ENCODE measurements at regions not wholly inside any gene's neighbourhood (a gene's known extent, or its start where the extent isn't known, plus 50 kb on each side); places are given as distances from the start of the nearest gene placed in this dataset.

- H3K4me3 ChIP-seq (ENCODE audit: control extremely low read depth in 1 of 5, extremely low read depth in 1 of 5, insufficient read depth in 1 of 5, low read depth in 2 of 5, low read length in 4 of 5) = no peak overlapping the region
- peaks cover 0 to 3% of the 10 kb centered on the region in 2 experiments for H3K36me3 ChIP-seq (replicated peaks in 1 of 2; ENCODE audit: control extremely low read depth in 1 of 2, control insufficient read depth in 1 of 2, extremely low read depth in 1 of 2, insufficient read depth in 2 of 2, low read length in 1 of 2)
- peaks cover 0 to 9% (median 0%) of the 10 kb centered on the region in 3 donors for H3K9me3 ChIP-seq (ENCODE audit: control extremely low read depth in 1 of 3, control insufficient read depth in 2 of 3, insufficient read depth in 1 of 3, low read length in 2 of 3)
- Mint-ChIP-seq H3K9me3 (ENCODE audit: insufficient read depth) (no peaks in the 10 kb centered on the region), H3K4me3 (peak overlapping the region; percentile 64), H3K4me1 (peaks cover 25% of the 10 kb centered on the region), H3K27me3 (no peaks in the 10 kb centered on the region), H3K27ac (peak overlapping the region; percentile 93)
- ChIA-PET CTCF (interaction anchor here (1.2 kb wide), 1 partner anchor 42 kb away, joined by 6 read pairs; no protein-coding TSS in a partner anchor), POLR2A (interaction anchor here (1.1 kb wide), 1 partner anchor 364 kb away, joined by 3 read pairs; the partner anchor contains the start of gene BRCA2)
- H3K9ac ChIP-seq (ENCODE audit: low read length) = no peak overlapping the region
- H4K20me1 ChIP-seq (ENCODE audit: control insufficient read depth, insufficient read depth, low read length, poor library complexity, severe bottlenecking) = no peaks in the 10 kb centered on the region
- TF ChIP-seq EZH2 (IDR thresholded peaks at IDR 0.05; ENCODE audit: borderline replicate concordance, insufficient read depth, low read depth, low read length, poor library complexity, severe bottlenecking) = no peak
- TF ChIP-seq, protein P1, sequence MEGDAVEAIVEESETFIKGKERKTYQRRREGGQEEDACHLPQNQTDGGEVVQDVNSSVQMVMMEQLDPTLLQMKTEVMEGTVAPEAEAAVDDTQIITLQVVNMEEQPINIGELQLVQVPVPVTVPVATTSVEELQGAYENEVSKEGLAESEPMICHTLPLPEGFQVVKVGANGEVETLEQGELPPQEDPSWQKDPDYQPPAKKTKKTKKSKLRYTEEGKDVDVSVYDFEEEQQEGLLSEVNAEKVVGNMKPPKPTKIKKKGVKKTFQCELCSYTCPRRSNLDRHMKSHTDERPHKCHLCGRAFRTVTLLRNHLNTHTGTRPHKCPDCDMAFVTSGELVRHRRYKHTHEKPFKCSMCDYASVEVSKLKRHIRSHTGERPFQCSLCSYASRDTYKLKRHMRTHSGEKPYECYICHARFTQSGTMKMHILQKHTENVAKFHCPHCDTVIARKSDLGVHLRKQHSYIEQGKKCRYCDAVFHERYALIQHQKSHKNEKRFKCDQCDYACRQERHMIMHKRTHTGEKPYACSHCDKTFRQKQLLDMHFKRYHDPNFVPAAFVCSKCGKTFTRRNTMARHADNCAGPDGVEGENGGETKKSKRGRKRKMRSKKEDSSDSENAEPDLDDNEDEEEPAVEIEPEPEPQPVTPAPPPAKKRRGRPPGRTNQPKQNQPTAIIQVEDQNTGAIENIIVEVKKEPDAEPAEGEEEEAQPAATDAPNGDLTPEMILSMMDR (IDR thresholded peaks at IDR 0.05) = no peak
- H3K4me2 ChIP-seq (replicated peaks; ENCODE audit: low read depth, low read length, poor library complexity, severe bottlenecking) = peak overlapping the region; percentile 37
- ATAC-seq (ENCODE audit: low read depth) = peak; percentile 85
- peak overlapping the region; percentile 44 to 75 for H3K27ac ChIP-seq (ENCODE audit: low read length in 2 of 2)
- peaks cover 19 to 22% of the 10 kb centered on the region in 2 donors for H3K4me1 ChIP-seq (ENCODE audit: control insufficient read depth in 2 of 2, insufficient read depth in 2 of 2, low read length in 2 of 2)
- WGBS (ENCODE audit: insufficient coverage) = 15% methylated on average over 2 of the region's 3 CpGs
- intact Hi-C loops (cut with micrococcal nuclease) = loop anchor here (1.0 to 5.0 kb wide), 2 partner anchors 14 to 361 kb away; no protein-coding TSS in a partner anchor
- H2AFZ ChIP-seq (ENCODE audit: insufficient read depth, low read depth, low read length, poor library complexity, severe bottlenecking) = peak overlapping the region; percentile 58
- no peaks in the 10 kb centered on the region for H3K79me2 ChIP-seq (ENCODE audit: control insufficient read depth, insufficient read depth, low read length)
- DNase-seq = peak; percentile 80
- no peaks in the 10 kb centered on the region for H3K27me3 ChIP-seq (replicated peaks in 1 of 4; ENCODE audit: control extremely low read depth in 1 of 4, control insufficient read depth in 3 of 4, insufficient read depth in 4 of 4, low read length in 3 of 4)
These were observed 80.3 kb upstream of the FRY start for GRCh38 chr13:31951215-31951678.

DNA sequence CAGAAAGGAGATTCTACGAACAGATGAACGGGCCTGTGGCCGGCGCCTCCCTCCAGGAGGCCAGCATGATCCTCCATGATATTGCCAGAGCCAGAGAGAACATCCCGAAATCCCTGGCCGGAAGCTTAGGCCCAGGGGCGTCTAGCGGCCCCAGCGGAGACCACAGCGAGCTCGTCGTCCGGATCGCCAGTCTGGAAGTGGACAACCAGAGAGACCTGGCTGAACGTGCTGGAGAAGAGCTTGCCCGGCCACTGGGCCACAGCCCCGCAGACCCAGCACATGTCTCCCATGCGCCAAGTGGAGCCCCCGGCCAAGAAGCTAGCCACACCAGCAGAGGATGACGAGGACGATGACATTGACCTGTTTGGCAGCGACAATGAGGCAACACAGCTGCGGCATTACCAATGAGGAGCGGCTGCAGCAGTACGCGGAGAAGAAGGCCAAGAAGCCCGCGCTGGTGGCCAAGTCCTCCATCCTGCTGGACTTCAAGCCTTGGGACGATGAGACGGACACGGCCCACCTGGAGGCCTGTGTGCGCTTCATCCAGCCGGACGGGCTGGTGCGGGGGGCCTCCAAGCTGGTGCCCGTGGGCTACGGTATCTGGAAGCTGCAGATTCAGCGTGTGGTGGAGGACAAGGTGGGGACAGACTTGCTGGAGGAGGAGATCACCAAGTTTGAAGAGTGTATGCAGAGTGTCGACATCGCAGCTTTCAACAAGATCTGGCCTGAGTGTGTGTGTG lies 78.8 kb upstream of the FRY start:
- ChIA-PET CTCF (interaction anchor here (0.8 kb wide), 1 partner anchor 8 kb away, joined by 3 read pairs; no protein-coding TSS in a partner anchor), POLR2A (interaction anchor here (0.6 kb wide), 2 partner anchors 39 to 76 kb away, joined by 3 to 4 read pairs; no protein-coding TSS in a partner anchor)
- Histone ChIP-seq H3K79me2 (ENCODE audit: control insufficient read depth, insufficient read depth, low read length) (no peaks in the 10 kb centered on the region), H3K4me3 (ENCODE audit: control extremely low read depth in 1 of 5, extremely low read depth in 1 of 5, insufficient read depth in 1 of 5, low read depth in 2 of 5, low read length in 4 of 5) (no peak overlapping the region), H3K27ac (ENCODE audit: low read length in 2 of 2) (no peak overlapping the region), H2AFZ (ENCODE audit: insufficient read depth, low read depth, low read length, poor library complexity, severe bottlenecking) (no peak overlapping the region), H3K9me3 (ENCODE audit: control extremely low read depth in 1 of 3, control insufficient read depth in 2 of 3, insufficient read depth in 1 of 3, low read length in 2 of 3) (peaks cover 0 to 10% (median 0%) of the 10 kb centered on the region in 3 donors), H4K20me1 (ENCODE audit: control insufficient read depth, insufficient read depth, low read length, poor library complexity, severe bottlenecking) (no peaks in the 10 kb centered on the region), H3K9ac (ENCODE audit: low read length) (no peak overlapping the region), H3K36me3 (replicated peaks in 1 of 2; ENCODE audit: control extremely low read depth in 1 of 2, control insufficient read depth in 1 of 2, extremely low read depth in 1 of 2, insufficient read depth in 2 of 2, low read length in 1 of 2) (no peaks in the 10 kb centered on the region), H3K27me3 (replicated peaks in 1 of 4; ENCODE audit: control extremely low read depth in 1 of 4, control insufficient read depth in 3 of 4, insufficient read depth in 4 of 4, low read length in 3 of 4) (no peaks in the 10 kb centered on the region), H3K4me2 (replicated peaks; ENCODE audit: low read depth, low read length, poor library complexity, severe bottlenecking) (no peak overlapping the region), H3K4me1 (ENCODE audit: control insufficient read depth in 2 of 2, insufficient read depth in 2 of 2, low read length in 2 of 2) (peaks cover 19 to 22% of the 10 kb centered on the region in 2 donors)
- peaks cover 25% of the 10 kb centered on the region for H3K4me1 Mint-ChIP-seq
- WGBS (ENCODE audit: insufficient coverage) = 98% methylated on average over 39 of the region's 40 CpGs
- H3K9me3 Mint-ChIP-seq (ENCODE audit: insufficient read depth) = no peaks in the 10 kb centered on the region
- intact Hi-C loops (cut with micrococcal nuclease) = loop anchor here (5.0 kb wide), 1 partner anchor 359 kb away; no protein-coding TSS in a partner anchor
- TF ChIP-seq, protein P1 (IDR thresholded peaks at IDR 0.05) = no peak
- TF ChIP-seq EZH2 (IDR thresholded peaks at IDR 0.05; ENCODE audit: borderline replicate concordance, insufficient read depth, low read depth, low read length, poor library complexity, severe bottlenecking) = no peak
- ATAC-seq (ENCODE audit: low read depth) (no peak), DNase-seq (no peak)
- H3K4me3 Mint-ChIP-seq = no peak overlapping the region
- no peak overlapping the region for H3K27ac Mint-ChIP-seq
- H3K27me3 Mint-ChIP-seq = no peaks in the 10 kb centered on the region

Data from B cell (primary cell).